Ovary (tissue), 3 donors: ENCODE measurements at regions not wholly inside any gene's neighbourhood (a gene's known extent, or its start where the extent isn't known, plus 50 kb on each side); places are given as distances from the start of the nearest gene placed in this dataset.

Source experiments
- CTCF ChIP-seq, 3 donors: fragments of 450-650 bp in 2 of 3; fragments of 200-600 bp in 1 of 3; IDR thresholded peaks; one replicate each; pipeline versions ENCODE4 v1.5.1 to v1.8.0; 2016 to 2022; ENCODE audit warnings: antibody characterized with exemption in 3 of 3, mild to moderate bottlenecking in 1 of 3
- POLR2A ChIP-seq: fragments of 450-650 bp; IDR thresholded peaks from one replicate; pipeline ENCODE4 v1.6.1; 2017; ENCODE audit warnings: antibody characterized with exemption, mild to moderate bottlenecking, moderate library complexity
- donor health status: DM: no; HTN: no; CAD: no.

- no peak for TF ChIP-seq CTCF (IDR thresholded peaks at IDR 0.05)
- no peak for TF ChIP-seq POLR2A
These were observed 454.7 kb downstream of the SPATA31D1 start for GRCh38 chr9:82443312-82443711.
